GM19043 (cell line): ENCODE measurements at regions not wholly inside any gene's neighbourhood (a gene's known extent, or its start where the extent isn't known, plus 50 kb on each side); places are given as distances from the start of the nearest gene placed in this dataset.

Source experiments
- ATAC-seq: cut with Tn5 transposase; IDR thresholded peaks from one replicate; pipeline ENCODE4 v1.9.1; 2021; ENCODE audit warnings: low read depth; ENCODE audit not compliant: unreplicated experiment

DNA sequence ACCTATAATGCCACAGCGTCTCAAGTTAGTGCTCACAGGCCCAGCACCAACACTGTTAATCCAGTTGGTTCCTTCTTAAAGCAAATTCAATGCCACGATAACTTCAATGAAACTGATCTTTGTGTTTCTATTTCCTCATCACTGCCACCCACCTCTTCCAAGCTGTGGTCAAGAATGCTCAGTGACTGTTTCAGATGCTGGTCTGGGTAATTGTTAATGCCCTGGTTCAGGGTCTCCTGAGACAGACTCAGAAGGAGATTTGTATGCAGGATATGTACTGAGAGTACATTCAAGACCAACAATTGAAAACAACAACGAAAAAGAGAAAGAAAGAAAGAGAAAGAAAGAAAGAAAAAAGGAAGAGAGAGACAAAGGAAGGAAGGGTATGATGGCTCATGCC is 505.3 kb downstream of the TLE4 start:
- no peak for ATAC-seq

- no peak for ATAC-seq
Measured at GRCh38 chr9:80076162-80076561, 504.4 kb downstream of the TLE4 start.

- ATAC-seq: no peak
Measured at GRCh38 chr9:80074439-80074838, 502.7 kb downstream of the TLE4 start.

DNA sequence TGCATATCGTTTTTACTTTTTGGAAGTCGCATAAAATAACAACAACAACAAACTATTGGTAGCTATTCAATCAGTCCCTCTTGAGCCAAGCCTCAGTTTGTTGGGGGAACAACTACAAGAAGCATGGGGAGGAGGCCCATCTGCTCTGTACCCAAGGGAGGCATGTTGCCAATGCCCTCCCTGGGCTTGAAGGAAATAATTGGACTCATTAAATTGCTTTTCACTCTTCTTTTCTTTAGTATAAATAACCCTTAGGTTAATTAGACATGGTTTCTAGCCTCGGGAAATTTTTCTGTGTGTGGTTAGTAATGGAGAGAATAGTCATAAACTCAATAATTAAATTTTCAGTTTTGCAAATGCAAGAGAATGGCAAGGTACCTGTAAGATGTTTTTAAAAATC is 500.7 kb downstream of the TLE4 start:
- ATAC-seq: no peak

DNA sequence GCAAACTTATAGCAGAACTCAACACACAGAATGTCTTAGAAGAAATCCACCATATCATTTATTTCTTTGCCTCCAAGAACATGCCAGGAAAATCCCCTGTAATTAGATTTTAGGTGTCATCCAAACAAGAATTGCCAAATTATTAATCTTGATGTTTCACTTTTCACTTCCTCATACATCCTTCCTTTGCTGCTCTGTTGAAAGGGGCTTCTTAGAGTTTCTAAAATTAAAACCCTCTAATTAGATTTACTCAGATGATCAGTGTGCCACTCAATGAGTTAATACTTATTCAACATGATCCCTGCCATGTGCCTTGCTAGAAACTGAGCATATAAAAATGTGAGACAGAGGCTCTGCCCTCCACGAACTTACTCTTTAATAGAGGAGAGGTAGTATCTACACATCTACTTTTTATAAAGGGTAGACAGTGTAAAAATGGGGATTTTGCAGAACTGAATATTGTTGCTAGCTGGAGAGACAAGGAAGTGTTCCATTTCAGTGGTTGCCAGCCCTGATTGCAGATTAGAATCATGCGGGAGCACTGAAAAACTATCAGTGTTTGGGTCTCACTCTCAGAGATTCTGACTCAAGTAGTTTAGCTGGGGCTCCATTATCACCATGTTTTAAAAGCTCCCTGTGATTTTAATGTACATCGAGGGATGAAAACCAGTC is 498.4 kb downstream of the TLE4 start:
- ATAC-seq: no peak

- ATAC-seq: no peak
Measured at GRCh38 chr9:80066931-80067330, 495.2 kb downstream of the TLE4 start.

DNA sequence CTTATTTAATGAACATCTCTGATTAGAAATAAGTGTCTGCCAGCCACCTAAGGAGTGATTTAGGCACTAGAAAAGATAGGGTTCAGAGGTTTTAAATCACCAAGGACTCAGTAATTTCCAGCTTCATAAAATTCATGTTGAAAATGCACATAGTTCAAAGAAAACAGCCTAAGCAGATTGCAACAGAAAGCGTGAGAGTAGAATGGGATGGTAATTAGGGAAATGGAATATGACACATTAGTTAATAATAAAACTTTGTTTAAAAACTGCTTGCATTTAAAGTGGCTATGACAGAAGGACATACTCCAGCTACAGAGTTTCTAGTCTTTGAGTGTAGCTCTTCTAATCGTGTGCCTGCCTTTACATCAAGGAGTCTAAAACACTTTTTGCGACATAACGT is 490.8 kb downstream of the TLE4 start:
- no peak for ATAC-seq

DNA sequence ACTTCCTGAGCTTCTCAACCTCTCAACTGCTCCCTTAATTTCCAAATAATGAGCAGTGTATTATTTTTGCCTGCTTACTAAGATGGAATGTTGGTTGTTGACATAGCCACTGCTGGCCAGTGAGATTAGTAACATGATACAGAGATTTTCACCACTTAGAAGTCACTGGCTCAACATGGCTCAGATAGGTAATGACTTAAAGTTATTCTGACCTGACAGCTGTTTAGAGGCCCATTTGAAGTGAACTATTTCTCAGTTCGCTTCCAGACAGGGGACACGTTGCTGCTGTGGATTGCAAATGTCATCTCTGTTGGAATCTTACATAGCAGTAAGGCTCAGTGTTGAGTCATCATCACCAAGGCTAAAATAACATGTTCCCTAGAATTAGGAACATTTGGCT is 490.2 kb downstream of the TLE4 start:
- no peak for ATAC-seq

DNA sequence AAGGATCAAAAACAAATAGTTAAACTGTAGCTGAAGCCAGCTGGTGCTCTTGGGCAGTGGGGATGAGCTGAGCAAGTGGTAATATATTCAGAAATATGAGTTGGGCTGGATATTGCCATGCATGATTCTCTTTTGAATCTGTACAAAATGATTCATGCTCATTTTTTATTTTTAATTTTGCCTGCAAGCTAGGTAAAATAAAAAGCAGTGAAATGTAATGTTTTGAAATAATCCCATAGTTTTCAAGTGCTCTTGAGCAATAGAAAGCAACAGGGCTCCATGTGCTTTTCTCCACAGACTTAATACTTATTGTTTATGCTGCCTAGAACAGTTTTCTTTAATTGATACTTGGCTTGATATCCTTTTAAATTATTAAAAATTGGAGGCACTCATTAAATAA is 489.3 kb downstream of the TLE4 start:
- ATAC-seq: no peak

GRCh38 chr9:80059979-80060378 is 488.2 kb downstream of the TLE4 start:
- ATAC-seq: no peak

- ATAC-seq: no peak
Measured at GRCh38 chr9:80059191-80059590, 487.4 kb downstream of the TLE4 start.

GRCh38 chr9:80052830-80053229 is 481.1 kb downstream of the TLE4 start:
- no peak for ATAC-seq

DNA sequence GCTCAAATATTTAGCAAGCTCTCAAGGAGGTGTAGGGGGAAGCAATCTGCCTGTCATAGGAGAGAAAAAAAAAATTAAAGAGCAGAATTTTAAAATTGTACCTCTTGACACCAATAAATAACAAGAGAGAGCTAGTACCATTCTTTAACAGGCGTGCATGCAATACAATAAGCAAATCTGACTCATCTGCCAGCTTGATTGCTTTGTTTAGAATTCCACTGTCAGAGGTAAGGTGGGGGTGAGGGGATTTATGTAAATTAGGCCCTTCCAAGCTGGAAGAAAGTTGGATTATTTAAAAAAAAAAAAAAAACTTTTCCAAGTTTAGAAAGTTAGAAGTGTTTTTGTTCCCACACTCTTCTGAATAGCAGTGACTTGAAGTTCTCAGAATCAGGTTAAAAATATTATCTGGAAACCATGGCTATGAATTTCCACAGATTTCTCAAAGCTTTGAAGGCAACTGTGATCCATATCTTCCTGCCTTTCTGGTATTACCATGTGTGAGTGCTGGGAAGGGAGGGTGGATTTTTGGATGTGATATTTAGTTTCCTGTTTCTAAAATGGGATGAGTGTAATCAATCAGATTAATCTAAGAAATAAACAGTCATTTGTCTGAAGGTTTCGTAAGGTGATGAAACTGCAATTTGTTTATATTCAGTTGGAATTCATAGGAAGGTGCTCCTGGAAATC is 477.5 kb downstream of the TLE4 start:
- ATAC-seq: no peak

DNA sequence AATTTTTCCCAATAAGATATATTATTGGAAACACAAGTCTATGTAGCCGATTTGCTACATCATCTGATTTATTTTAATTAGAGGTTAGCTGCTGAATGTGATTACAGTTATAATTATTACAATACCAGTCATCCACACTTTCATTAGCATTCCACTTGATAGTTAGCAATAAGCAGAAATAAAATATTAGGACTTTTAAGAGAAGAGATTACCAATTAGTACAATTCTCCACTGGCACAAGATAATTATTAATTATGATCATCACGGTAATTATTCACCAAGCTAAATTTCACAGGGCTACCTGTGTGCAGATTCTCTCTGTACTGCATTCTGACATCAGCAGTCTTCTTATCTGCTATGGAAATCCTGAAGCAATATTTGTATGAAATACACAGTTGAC is 474.7 kb downstream of the TLE4 start:
- ATAC-seq: no peak

DNA sequence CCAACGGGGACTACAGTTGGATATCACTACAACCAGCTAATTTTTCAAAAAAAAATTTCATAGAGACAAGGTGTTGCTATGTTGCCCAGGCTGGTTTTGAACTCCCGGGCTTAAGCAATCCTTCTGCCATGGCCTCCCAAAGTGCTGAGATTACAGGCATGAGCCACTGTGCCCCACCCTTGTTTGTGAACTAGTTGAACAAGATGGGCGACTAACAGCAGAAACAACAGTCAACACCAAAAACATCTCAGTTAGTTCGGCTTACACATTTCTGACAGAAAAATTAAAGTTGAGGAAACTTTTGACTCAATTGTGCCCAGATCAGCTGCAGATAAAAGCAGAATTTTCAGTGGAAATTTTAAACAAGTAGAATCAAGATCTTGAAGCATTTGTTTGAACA is 470.1 kb downstream of the TLE4 start:
- no peak for ATAC-seq

DNA sequence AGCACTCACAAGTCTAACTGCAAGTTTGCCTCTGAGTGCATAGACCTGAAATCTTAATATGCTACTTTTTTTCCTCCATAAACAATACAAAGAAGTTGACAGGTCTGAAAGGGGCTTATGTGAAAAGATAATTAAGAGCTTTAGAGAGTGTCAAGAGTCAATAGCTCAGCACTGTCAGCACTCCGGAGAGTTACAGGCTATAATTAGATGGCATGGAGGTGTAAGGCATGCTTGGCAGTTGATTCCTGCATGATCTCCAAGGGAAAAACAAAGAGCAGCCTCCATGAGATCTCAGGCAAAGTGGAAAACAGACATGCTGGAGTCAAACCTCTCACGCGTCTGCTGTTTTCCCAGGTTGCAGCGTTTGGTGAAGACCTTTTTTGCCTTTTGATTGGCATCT is 468.7 kb downstream of the TLE4 start:
- no peak for ATAC-seq

- no peak for ATAC-seq
Measured at GRCh38 chr9:80030801-80031200, 459.0 kb downstream of the TLE4 start.

DNA sequence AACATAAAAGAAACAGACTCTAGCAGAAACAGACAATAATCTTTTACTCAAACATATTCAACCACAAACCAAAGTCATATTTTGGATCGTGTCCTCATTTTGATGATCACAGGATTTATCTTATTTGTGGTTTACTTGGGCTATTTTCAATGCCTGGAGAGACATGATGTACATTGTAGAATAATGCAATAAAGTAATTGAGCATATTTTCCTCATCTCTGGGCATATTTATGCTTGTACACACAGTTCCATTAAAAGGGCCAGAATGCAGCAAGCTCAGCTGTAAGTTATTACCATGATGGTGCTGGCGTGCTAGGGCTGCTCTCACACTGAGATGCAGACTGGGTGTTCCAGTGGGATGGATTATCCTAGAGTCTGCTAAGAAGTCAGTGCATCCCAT is 456.7 kb downstream of the TLE4 start:
- ATAC-seq: no peak

DNA sequence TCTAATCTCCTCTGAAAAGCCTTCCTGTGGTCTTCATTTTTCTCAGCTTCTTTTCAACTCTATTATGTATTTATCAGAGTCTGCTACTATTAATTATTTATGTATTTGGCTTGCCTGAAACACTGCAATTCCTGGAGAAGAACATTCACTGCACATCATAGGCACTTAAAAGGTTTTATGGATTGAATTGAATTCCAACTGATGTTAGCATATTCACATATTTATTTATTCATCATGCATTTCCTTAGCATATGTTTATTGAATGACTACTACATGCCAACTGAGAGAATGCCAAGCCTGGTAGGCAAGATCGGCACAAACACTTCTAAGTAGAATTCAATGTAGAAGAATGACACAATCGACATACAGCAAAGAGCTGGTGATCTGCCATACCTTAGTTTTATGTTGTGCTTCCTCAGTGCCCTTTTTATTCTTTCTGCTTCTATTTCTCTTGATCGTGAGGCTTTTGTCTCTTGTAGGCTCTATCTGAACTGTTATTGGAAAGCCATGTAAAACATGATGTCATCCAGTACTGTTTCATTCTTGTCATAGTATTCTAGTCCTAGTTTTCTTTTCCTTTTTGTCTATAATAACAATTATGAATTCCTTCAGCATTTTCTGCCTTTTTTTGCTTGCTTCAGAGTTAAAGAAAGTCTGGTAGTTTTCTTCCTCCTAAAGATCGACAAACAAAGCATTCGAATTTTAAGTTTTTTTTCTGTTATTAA is 454.2 kb downstream of the TLE4 start:
- ATAC-seq: no peak

- no peak for ATAC-seq
Measured at GRCh38 chr9:80025131-80025530, 453.4 kb downstream of the TLE4 start.

DNA sequence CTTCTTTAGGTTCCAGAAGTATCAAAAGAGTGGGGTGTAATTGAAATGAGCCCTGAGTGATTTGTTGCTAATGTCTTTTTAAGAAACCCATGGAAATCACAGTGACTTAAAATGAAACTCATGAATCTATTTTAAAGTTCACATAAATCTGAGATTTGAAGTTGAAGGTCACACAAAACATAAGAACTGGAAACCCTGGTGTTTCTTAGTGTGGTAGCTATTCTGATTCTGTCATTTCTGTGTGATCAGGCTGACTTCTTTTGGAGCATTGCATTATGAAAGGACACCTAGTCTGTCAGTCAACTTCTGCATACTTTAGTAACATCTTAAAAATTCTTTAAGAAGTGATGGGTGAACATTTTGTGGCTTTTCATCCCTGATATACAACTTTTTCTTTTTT is 448.8 kb downstream of the TLE4 start:
- ATAC-seq: no peak

GRCh38 chr9:80020056-80020455 is 448.3 kb downstream of the TLE4 start:
- ATAC-seq: no peak
